Activated T-cell treated with anti-CD3 and anti-CD28 coated beads, Interleukin-2, amount 50 U/mL, for 48 hours (primary cell): ENCODE measurements at regions not wholly inside any gene's neighbourhood (a gene's known extent, or its start where the extent isn't known, plus 50 kb on each side); places are given as distances from the start of the nearest gene placed in this dataset.

Experiments used
- DNase-seq, 2 experiments: peaks; one replicate each; pipeline ENCODE4 v3.0.0-alpha.2; 2020

- no peak for DNase-seq
Observed at GRCh38 chr10:3452173-3452626, 279.6 kb upstream of the PITRM1 start.

DNA sequence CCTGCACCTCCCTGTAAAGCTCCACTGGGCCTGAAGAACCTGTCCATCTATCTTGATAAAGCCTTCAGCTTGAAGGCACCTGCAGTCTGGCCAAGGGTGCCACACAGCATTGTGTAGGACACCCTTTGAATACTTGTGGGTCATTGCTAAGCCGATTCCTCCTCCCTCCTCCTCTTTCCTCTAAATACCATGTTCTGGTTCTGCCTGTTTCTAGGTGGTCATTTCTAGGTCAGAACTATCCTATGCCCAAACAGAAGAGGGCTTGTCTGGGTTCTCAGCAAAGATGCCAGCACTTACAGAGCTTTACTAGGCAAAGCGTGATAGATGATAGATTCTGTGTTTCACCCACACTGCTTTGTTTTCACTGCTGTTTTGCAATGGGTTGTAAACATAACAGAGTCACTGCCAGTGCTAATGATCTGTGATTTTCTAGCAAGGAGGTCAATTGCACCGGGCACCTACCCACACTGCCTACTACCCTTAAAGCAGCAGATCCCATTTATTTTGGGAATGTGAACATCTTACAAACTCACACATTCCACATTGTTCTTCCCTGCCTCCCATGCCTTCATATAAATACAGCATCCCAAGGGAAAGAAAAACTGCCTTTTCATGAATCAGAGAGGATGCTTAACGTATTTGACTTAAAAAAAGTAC is 279.1 kb upstream of the PITRM1 start:
- no peak for DNase-seq

- no peak for DNase-seq
Observed at GRCh38 chr10:3446221-3446620, 273.6 kb upstream of the PITRM1 start.

- no peak for DNase-seq
Observed at GRCh38 chr10:3445648-3446047, 273.1 kb upstream of the PITRM1 start.

GRCh38 chr10:3442451-3442990 is 269.9 kb upstream of the PITRM1 start:
- no peak for DNase-seq

- no peak for DNase-seq
Observed at GRCh38 chr10:3439183-3439582, 266.6 kb upstream of the PITRM1 start.

- no peak for DNase-seq
Observed at GRCh38 chr10:3438606-3439005, 266.0 kb upstream of the PITRM1 start.

DNA sequence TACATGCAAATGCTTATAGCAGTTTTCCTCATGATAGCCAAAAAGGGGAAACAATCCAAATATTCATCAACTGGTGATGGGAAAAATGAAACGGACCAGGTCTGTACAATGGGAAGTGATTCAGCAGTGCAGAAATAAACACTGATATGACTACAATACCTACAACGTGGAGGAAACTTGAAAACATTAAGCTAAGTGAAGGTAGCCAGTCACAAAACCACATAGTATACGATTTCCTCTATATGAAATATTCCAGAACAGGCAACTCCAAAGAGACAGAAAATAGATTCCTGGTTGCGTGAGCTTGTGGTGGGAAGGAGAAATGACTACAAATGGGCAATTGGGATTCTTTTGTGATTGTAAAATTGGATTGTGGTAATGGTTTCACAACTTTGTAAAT is 263.1 kb upstream of the PITRM1 start:
- DNase-seq = no peak

GRCh38 chr10:3433988-3434387 is 261.4 kb upstream of the PITRM1 start:
- DNase-seq = no peak

DNA sequence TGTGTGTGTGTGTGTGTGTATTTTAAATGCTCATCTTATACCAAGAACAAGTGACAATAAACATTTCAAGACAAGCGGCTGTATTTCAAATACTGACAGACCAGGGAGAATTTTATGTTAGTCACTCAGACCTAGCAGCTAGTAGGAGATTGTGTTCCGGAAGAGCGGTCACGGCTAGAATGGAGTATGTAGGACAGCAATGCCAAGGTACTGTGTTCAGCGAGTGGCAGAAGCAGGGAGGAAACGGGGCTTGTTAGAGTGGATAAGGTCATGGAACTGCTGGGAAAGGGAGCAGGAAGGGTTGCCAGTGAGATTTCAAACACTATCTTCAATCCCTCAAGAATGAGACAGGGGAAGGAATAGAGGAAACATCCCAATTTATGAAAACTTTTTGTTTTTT is 260.5 kb upstream of the PITRM1 start:
- no peak for DNase-seq

DNA sequence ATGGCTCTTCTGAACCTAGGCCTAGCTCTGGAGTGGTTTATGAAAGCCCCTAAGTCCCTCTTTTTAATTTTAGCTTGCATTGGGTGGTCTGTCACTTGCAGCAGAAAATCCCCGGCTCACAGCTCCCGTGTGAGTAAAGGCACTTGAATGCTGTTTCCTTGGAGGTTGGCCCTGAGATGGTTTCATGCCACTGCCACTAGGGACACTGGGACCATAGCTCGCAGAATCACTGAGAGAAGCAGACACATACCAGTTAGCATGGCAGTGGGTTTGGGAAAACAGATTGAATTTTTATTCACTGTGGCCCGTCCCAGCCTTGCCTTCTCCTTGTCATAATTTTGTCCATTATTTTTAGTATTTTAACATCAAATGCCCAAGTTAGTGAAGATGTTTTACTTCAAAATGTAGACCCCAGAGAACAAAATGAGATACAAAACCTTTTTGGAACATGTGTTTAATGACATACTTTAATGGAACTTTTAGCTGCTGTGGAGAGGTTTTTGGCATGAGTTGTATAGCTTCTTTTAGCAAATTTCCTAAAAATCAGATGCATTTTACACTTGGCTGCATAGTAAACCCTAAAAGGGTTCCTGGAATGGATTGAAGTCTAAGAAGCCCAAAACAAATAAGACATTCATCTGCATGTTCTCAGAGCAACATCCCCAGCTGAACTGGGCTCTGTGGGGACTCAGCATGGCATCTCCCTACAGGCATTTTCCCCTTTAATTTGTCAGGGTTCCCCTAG is 259.7 kb upstream of the PITRM1 start:
- no peak for DNase-seq

DNA sequence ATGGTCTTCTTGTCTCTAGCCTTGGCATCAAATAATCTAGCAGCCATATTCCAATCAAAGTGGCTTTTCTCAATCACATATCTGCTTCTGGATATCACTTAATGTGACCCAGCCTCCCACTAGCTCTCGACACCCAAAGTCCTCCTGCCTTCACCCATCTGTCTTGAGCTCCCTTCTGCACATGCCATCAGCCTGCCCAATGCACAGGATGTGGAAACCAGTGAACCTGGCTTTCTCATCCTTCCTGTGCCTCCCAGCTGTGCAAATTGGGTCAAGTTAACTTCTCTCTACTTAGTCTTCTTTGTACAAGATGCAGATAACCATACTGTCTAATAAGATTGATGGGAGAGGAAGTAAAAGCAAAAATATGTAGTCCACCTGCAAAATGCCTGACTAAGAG is 257.9 kb upstream of the PITRM1 start:
- DNase-seq = no peak

- DNase-seq = no peak
Observed at GRCh38 chr10:3429676-3430075, 257.1 kb upstream of the PITRM1 start.

- DNase-seq = no peak
Observed at GRCh38 chr10:3428826-3429225, 256.2 kb upstream of the PITRM1 start.

GRCh38 chr10:3427950-3428354 is 255.4 kb upstream of the PITRM1 start:
- DNase-seq = no peak

DNA sequence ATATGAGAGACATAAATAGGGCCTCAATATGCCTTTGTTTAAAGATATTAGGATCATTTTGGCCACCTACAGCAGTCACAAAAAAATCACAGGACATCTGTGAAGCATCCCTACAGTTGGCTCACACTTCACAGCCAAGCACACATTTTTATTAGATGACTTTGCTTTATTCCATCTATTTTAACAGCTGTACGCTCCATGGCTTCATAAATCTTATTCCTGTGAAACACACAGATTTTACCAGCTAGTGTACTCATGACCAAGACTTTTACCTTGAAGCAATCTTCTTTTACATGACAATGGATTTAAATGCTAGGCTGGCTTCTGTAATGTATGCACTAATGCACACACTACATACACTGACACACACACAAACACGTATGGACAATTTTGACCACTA is 254.8 kb upstream of the PITRM1 start:
- no peak for DNase-seq

DNA sequence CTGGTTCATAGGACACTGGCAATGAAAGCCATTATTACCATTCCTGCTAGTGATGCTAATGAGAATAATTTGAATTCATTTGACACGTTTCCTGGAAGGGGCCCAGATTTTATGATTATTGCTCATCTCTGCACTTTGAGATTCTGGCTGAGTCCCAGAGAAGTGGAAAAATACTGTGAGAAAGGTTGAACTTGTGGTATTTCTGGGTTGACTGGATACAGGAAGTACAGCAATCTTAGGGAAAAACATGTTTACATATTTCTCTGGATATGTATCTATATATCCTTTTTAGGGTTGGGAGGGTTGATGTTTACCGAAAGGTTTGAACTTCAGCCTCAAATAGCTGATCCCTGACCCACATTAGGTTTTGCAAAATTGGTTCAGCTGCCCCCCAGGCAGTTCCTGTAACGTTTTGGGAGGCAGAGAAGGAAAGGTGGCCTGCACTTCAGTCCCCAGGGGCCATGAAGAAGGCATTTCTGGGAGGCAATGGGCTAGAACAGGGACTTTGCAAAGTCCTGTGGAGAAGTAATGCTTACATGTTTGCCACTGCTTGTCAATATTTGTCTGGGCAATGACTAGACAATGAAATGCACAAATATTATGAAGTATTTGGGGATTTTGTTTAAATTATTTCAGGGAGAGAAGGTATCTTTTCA is 253.7 kb upstream of the PITRM1 start:
- DNase-seq = no peak

- DNase-seq = no peak
Observed at GRCh38 chr10:3425716-3426115, 253.1 kb upstream of the PITRM1 start.

DNA sequence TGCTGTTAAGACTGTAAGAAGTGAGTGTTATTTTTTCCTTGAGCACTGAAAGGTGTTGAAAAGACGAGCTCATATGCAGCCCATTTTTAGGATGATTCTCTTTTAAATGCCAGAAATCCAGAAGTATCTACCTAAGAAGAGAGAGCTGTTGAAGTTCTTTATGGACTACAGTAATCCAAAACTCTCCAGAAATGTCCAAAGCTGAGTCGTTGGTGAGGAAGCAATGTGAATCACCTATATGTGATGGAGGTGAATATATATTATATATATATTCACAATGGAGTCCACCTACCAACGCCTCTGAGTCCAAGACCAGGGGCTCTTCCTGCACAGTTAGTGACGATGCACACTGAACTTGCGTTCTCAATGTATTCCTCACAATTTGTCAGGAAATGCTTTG is 252.7 kb upstream of the PITRM1 start:
- DNase-seq = no peak

- no peak for DNase-seq
Observed at GRCh38 chr10:3424111-3424851, 251.7 kb upstream of the PITRM1 start.

DNA sequence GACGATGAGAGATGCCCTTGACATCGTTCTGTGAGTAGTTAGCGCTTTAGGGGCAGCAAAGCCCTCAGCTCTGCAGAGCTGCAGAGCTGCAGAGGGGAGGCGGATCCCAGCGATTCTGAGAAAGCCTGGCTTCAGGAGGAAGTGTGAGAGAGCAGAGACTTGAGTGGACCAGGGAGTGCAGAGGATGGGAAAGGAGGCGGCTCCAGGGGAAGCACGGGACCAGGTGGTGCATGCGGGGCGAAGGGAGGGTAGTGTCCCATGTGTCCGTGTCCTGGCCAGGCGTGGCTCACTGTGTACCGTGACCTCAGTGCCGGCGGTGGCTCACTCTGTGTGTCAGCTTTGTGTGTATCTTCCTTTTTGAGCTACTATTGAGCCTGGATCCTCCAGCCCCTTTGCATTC is 250.8 kb upstream of the PITRM1 start:
- DNase-seq = no peak

DNA sequence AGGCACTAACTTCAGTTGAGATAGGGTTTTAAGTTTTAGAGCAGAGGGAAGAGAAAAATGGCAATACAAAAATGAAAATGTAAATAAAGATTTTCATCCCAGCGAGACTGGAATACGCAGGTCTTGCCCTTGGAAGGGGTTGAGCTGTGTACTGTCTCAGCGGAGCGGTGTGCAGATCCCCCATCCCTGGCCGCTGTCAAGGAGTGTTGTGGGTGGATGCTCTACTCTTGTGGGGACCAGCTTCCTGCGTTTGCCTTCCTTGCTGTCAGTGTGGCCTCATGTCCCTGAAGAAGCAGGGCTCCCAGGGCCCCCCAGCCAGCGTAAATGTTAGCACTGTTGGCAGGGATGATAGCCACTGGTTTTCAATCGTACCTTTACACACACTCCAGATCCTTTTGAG is 249.7 kb upstream of the PITRM1 start:
- no peak for DNase-seq
